Breast epithelium (tissue), 4 donors: ENCODE measurements at regions not wholly inside any gene's neighbourhood (a gene's known extent, or its start where the extent isn't known, plus 50 kb on each side); places are given as distances from the start of the nearest gene placed in this dataset.

Experiments
- DNase-seq, 2 donors: peaks; one replicate each; pipeline ENCODE4 v3.0.0-alpha.2; 2019; ENCODE audit warnings: low spot score in 2 of 2
- H3K27ac ChIP-seq, 2 donors: fragments of 200-600 bp; sonication (generic) in 1 of 2; one replicate each; pipeline ENCODE4 v1.5.1; 2016 to 2019; ENCODE audit warnings: mild to moderate bottlenecking in 1 of 2
- H3K27me3 ChIP-seq, 2 donors: fragments of 200-600 bp; sonication (generic) in 1 of 2; one replicate each; pipeline versions ENCODE4 v1.5.1 to v1.6.0; 2017 to 2019; ENCODE audit warnings: control low read depth in 1 of 2, mild to moderate bottlenecking in 1 of 2
- H3K36me3 ChIP-seq: fragments of 200-600 bp; one replicate; pipeline ENCODE4 v1.5.1; 2019
- H3K4me1 ChIP-seq, 2 donors: fragments of 200-600 bp; sonication (generic); one replicate each; pipeline ENCODE4 v1.5.1; 2016 to 2019; ENCODE audit warnings: control low read depth in 1 of 2
- H3K4me3 ChIP-seq, 3 donors: fragments of 200-600 bp; sonication (generic); 1 replicate in 2 of 3; 2 replicates in 1 of 3; pipeline ENCODE4 v1.5.1; 2016 to 2019; ENCODE audit warnings: mild to moderate bottlenecking in 3 of 3, moderate library complexity in 2 of 3
- H3K9me3 ChIP-seq, 2 donors: fragments of 200-600 bp; sonication (generic) in 1 of 2; one replicate each; pipeline ENCODE4 v1.5.1; 2016 to 2019; ENCODE audit warnings: control low read depth in 1 of 2
- CTCF ChIP-seq, 3 donors: fragments of 450-650 bp; IDR thresholded peaks; one replicate each; pipeline ENCODE4 v1.5.1; 2016 to 2017; ENCODE audit warnings: antibody characterized with exemption in 3 of 3, mild to moderate bottlenecking in 3 of 3, moderate library complexity in 3 of 3
- POLR2A ChIP-seq: fragments of 450-650 bp; IDR thresholded peaks from one replicate; pipeline ENCODE4 v1.6.1; 2016; ENCODE audit warnings: antibody characterized with exemption, mild to moderate bottlenecking, moderate library complexity
- POLR2AphosphoS5 ChIP-seq, 3 donors: sonication (generic); formaldehyde crosslinking; IDR thresholded peaks; one replicate each; pipeline ENCODE4 v1.6.1; 2017; ENCODE audit warnings: antibody characterized with exemption in 3 of 3
- intact Hi-C: fragments of 100-400 bp; cut with DNase I; formaldehyde crosslinking; loops from one replicate; pipeline ENCODE4 v1.15.1; 2023; ENCODE audit warnings: low total_unique reads

- Histone ChIP-seq H3K27ac (no peak overlapping the region), H3K27me3 (no peaks in the 10 kb centered on the region), H3K9me3 (no peaks in the 10 kb centered on the region), H3K4me3 (no peak overlapping the region), H3K4me1 (no peaks in the 10 kb centered on the region), H3K36me3 (no peaks in the 10 kb centered on the region)
- TF ChIP-seq POLR2AphosphoS5 (IDR thresholded peaks at IDR 0.05): no peak
- no peak for TF ChIP-seq CTCF (IDR thresholded peaks at IDR 0.05)
- TF ChIP-seq POLR2A: no peak
- DNase-seq: no peak
- intact Hi-C loops: no loop called here
Measured at GRCh38 chr7:32399311-32399710, 90.9 kb downstream of the LSM5 start.

- H3K27me3 ChIP-seq: no peaks in the 10 kb centered on the region
- intact Hi-C loops: no loop called here
Measured at GRCh38 chr7:32395168-32395567, 95.0 kb downstream of the LSM5 start.

GRCh38 chr7:32393861-32394260 lies 96.3 kb downstream of the LSM5 start:
- H3K27me3 ChIP-seq: no peaks in the 10 kb centered on the region
- intact Hi-C loops: no loop called here

More at GRCh38 chr7:32395168-32395567, 95.0 kb downstream of the LSM5 start:
- Histone ChIP-seq H3K4me3 (no peak overlapping the region), H3K27ac (no peak overlapping the region), H3K9me3 (no peaks in the 10 kb centered on the region), H3K4me1 (no peaks in the 10 kb centered on the region), H3K36me3 (no peaks in the 10 kb centered on the region)
- no peak for DNase-seq
- TF ChIP-seq POLR2AphosphoS5 (IDR thresholded peaks at IDR 0.05): no peak

GRCh38 chr7:32390210-32390609 lies 100.0 kb downstream of the LSM5 start:
- TF ChIP-seq POLR2AphosphoS5 (IDR thresholded peaks at IDR 0.05) (no peak), POLR2A (no peak), CTCF (IDR thresholded peaks at IDR 0.05) (no peak)
- Histone ChIP-seq H3K36me3 (no peaks in the 10 kb centered on the region), H3K27ac (no peak overlapping the region), H3K4me1 (no peaks in the 10 kb centered on the region), H3K27me3 (no peaks in the 10 kb centered on the region), H3K9me3 (no peaks in the 10 kb centered on the region), H3K4me3 (no peak overlapping the region)
- no peak for DNase-seq
- intact Hi-C loops: no loop called here

More at GRCh38 chr7:32393861-32394260, 96.3 kb downstream of the LSM5 start:
- Histone ChIP-seq H3K27ac (no peak overlapping the region), H3K4me3 (no peak overlapping the region), H3K4me1 (no peaks in the 10 kb centered on the region), H3K36me3 (no peaks in the 10 kb centered on the region), H3K9me3 (no peaks in the 10 kb centered on the region)
- no peak for TF ChIP-seq POLR2AphosphoS5 (IDR thresholded peaks at IDR 0.05)
- DNase-seq: no peak

GRCh38 chr7:32385316-32385956 lies 104.7 kb downstream of the LSM5 start:
- no peaks in the 10 kb centered on the region for H3K9me3 ChIP-seq
- no peak for TF ChIP-seq POLR2A
- TF ChIP-seq CTCF (IDR thresholded peaks at IDR 0.05): no peak
- no peak for TF ChIP-seq POLR2AphosphoS5 (IDR thresholded peaks at IDR 0.05)
- H3K27me3 ChIP-seq: no peaks in the 10 kb centered on the region
- H3K27ac ChIP-seq: no peak overlapping the region
- H3K36me3 ChIP-seq: no peaks in the 10 kb centered on the region
- H3K4me1 ChIP-seq: no peaks in the 10 kb centered on the region
- DNase-seq: no peak
- H3K4me3 ChIP-seq: no peak overlapping the region
- intact Hi-C loops: no loop called here

- TF ChIP-seq CTCF (IDR thresholded peaks at IDR 0.05): no peak
- TF ChIP-seq POLR2AphosphoS5 (IDR thresholded peaks at IDR 0.05): no peak
- TF ChIP-seq POLR2A: no peak
- intact Hi-C loops: no loop called here
Measured at GRCh38 chr7:32381024-32381601, 109.1 kb downstream of the LSM5 start.

More at GRCh38 chr7:32381024-32381601, 109.1 kb downstream of the LSM5 start:
- no peaks in the 10 kb centered on the region for H3K27me3 ChIP-seq
- no peak for DNase-seq
- H3K4me1 ChIP-seq: no peaks in the 10 kb centered on the region
- no peaks in the 10 kb centered on the region for H3K9me3 ChIP-seq
- no peak overlapping the region for H3K27ac ChIP-seq
- H3K36me3 ChIP-seq: no peaks in the 10 kb centered on the region
- H3K4me3 ChIP-seq: no peak overlapping the region
